GM19452 (cell line): ENCODE measurements at regions not wholly inside any gene's neighbourhood (a gene's known extent, or its start where the extent isn't known, plus 50 kb on each side); places are given as distances from the start of the nearest gene placed in this dataset.
"Not testable (repeated sequence)": the region's sequence is repeated elsewhere in the genome, so short reads cannot be mapped to it uniquely, and the experiment has no call there.

ENCODE experiments used
- ATAC-seq: cut with Tn5 transposase; IDR thresholded peaks from one replicate; pipeline ENCODE4 v1.9.1; 2021; ENCODE audit not compliant: unreplicated experiment

GRCh38 chr5:154702477-154702876 lies 52.7 kb upstream of the LARP1 start:
- no peak for ATAC-seq

DNA sequence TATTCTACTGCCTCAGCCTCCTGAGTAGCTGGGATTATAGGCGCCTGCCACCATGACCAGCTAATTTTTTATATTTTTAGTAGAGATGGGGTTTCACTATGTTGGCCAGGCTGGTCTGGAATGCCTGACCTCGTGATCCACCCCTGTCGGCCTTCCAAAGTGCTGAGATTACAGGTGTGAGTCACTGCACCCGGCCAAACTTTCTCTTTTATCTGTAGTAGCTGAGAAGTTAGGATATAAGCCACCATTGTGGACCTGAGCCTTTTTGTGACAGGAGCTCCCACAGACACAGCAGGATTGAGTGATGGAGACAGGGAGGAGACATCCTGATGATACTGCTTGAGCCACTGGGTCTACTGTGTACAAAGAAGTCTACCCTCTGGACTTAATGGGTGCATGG lies 53.5 kb upstream of the LARP1 start:
- ATAC-seq: not testable (repeated sequence)

GRCh38 chr5:154701181-154701580 lies 54.0 kb upstream of the LARP1 start:
- no peak for ATAC-seq

GRCh38 chr5:154700289-154700928 lies 54.8 kb upstream of the LARP1 start:
- not testable (repeated sequence) for ATAC-seq

DNA sequence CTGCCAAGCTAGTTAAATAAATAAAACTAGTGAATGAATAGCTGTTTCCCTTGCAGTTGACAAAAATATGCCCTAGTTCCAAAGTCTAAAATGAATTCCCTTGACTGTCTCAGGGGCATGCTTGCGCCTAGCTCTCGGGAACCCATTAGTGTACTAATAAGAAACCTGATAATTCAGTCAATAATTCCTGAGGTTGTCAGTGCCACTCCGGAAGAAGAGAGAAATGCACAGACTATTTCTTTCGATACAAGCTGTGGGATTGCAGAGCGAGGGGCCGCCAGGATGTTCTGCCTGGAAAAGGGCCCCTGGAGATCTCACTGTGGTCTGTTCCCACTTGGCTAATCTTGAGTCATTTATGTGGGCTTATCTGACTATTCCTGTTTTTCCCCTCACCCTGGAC lies 56.4 kb upstream of the LARP1 start:
- no peak for ATAC-seq

DNA sequence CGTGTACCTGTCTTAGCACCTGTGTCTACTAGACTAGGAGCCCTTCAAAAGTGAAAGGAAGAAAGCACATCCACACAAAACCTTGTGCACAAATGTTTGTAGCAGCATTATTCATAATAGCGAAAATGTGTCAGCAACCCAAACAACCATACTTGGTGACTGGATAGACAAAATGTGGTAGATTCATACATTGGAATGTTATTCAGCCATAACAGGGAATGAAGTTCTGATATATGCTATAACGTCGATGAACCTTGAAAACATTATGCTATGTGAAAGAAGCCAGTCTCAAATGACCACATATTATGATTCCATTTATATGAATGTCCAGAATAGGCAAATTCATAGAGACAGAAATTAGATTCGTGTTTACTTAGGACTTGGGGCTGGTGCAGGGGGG lies 57.8 kb upstream of the LARP1 start:
- no peak for ATAC-seq

- no peak for ATAC-seq
Measured at GRCh38 chr5:154696891-154697290, 58.3 kb upstream of the LARP1 start.

GRCh38 chr5:154694159-154694558 lies 61.0 kb upstream of the LARP1 start:
- no peak for ATAC-seq

- ATAC-seq: no peak
Measured at GRCh38 chr5:154690488-154690887, 64.7 kb upstream of the LARP1 start.

- no peak for ATAC-seq
Measured at GRCh38 chr5:154686490-154686889, 68.7 kb upstream of the LARP1 start.

DNA sequence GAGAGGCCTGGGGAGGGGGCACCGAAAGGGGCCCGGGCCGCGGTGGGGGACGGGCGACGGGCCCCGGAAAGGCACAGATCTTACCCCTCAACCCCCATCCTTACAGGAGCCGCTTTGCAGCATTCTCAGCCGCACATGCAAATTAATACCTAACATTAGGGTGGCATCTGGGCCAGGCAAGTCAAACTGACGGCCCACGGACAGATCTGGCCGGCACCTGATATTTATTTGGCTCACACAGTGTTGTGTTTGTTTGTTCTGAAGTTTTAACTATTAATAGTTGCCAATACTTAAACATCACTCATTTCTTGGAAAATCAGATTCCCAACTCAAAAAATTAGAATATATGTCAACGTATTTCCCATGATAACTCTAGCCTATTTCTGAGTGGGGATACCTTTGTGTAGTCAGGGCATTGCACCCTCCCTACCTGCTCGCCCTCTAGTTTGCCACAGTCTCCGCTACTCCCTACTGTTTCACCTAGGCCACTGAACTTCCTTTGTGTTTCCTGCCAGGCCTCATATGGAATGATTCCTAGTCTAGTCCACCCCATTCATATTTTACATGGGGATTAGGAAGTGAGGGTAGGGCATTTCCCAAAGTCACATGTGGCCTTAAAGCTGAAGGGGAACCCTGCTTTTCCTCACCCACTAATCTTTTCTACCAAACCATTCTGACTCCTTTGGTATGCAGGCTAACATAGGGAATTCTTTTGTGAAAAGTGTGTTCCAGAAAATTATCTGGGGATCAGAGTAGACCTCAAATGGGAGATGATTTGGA lies 71.9 kb upstream of the LARP1 start:
- ATAC-seq: peak; percentile 68

DNA sequence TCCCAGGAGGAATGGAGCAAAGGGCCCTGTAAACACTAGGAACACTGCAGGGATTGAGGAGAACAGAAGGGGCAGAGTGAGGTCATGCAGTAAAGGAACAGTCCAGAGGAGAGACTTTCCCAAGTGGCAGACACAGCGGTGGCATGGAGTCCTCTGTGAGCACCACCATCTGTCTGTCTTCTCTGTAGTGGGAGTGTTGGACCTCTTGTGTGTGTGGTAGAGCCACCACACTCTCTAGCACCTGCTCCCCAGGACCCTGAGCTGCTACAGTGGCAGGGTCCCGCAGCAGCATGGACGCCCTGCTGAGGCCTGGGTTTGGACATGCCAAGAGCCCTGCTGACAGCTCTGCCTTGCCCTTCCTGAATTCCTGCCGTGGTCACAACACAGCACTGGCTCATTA lies 75.7 kb upstream of the LARP1 start:
- ATAC-seq: no peak

- no peak for ATAC-seq
Measured at GRCh38 chr5:154677921-154678320, 77.3 kb upstream of the LARP1 start.

DNA sequence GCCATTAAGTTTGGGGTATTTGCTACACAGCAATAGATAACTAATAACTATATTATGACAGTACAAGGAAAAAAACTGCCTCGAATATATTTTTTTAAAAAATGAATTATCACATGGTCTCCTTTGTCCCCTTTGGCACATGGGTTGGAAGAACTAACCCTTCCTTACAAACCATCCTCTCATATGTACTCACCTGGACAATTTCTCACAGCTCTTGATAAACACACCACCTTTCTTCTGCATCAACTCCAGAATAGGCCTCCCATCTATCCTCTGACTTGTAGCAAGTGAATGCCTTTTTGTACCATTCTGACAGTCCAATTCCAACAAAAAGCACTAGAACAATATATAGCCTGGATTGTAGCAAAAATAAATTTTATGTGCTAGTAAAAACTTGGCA lies 78.7 kb upstream of the LARP1 start:
- no peak for ATAC-seq

GRCh38 chr5:154674029-154674428 lies 81.1 kb upstream of the LARP1 start:
- ATAC-seq: no peak

GRCh38 chr5:154673506-154673905 lies 81.7 kb upstream of the LARP1 start:
- no peak for ATAC-seq

DNA sequence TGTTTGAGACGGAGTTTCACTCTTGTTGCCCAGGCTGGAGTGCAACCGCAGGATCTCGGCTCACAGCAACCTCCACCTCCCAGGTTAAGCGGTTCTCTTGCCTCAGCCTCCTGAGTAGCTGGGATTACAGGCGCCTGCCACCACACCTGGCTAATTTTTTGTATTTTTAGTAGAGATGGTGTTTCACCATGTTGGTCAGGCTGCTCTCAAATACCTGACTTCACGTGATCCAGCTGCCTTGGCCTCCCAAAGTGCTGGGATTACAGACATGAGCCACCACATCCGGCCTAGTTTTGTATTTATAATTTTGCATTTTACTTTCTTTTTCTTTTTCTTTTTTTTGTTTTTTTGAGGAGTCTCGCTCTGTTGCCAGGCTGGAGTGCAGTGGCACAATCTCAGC lies 85.3 kb upstream of the LARP1 start:
- not testable (repeated sequence) for ATAC-seq

- no peak for ATAC-seq
Measured at GRCh38 chr5:154669402-154669801, 85.8 kb upstream of the LARP1 start.

DNA sequence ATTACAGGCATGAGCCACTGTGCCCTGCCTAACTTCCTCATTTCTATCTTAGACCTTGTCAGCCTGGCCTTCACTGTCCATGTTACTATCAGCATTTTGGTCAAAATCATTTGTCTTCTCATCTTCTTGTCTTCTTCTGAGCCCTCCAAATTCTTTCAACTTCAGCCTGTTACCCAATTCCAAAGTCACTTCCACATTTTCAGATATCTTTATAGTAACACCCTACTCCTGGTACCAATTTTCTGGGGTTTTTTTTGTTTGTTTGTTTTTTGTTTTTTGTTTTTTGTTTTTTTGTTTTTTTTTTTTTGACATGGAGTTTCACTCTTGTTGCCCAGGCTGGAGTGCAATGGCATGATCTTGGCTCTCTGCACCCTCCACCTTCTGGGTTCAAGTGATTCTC lies 90.3 kb upstream of the LARP1 start:
- no peak for ATAC-seq

DNA sequence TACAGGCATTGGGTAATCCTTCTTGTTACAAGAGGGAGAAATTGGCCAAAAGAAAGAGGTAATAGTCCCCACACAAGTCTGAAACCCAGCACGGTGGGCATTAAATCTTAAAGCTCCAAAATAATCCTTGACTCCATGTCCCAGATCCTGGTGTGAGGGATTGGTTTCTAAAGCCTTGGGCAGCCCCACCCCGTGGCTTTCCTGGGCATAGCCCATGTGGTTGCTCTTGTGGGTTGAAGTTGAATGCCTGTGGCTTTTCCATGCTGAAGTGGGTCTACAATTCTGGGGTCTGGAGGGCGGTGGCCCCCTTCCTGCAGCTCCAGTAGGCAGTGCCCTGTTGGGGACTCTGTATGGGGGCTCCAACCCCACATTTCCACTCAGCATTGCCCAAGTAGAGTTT lies 91.8 kb upstream of the LARP1 start:
- ATAC-seq: no peak

DNA sequence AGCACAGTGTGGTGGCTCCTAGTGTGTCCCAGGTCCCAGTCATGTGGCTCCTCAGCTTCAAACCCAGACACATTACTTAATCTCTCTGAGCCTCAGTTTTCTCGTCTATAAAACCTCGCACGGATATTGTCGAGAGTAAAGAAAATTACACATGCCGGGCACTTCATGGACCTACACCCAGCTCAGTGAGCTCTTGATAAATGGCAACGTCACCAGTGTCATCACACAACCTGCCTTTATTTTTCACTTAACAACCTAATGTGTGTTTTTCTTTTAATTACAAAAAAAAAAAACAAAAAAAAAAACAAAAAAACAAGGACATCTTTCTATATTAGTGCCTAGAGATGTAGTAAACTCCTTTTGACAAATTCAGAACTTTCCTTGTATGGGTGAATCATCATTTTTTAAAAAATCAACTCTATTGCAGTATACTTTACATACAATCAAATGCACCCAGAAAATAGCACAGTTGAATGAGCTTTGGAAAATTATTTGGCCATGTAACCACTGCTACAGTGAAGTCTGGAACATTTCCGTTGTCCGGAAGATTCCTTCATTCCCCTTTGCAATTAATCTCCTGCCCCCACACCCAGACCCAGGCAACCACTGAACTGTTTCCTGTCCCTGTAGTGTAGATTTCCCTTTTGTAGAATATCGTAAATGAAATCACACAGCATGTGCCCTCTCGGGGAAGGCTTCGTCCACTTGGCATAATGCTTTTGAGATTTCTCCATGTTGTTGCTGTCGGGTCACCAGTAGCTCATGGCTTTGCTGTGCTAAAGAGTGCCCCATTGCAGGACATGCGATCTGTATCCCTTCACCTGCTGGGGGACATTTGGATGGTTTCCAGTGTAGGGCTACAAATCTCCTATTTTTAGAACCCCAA lies 100.4 kb upstream of the LARP1 start:
- ATAC-seq: no peak
